Jurkat, Clone E6-1 (cell line): ENCODE measurements at regions not wholly inside any gene's neighbourhood (a gene's known extent, or its start where the extent isn't known, plus 50 kb on each side); places are given as distances from the start of the nearest gene placed in this dataset.
"Not testable (repeated sequence)": the region's sequence is repeated elsewhere in the genome, so short reads cannot be mapped to it uniquely, and the experiment has no call there.

Experiments used
- DNase-seq: peaks from one replicate; pipeline ENCODE4 v3.0.0-alpha.2; 2011; ENCODE audit warnings: low read depth, low spot score
- H3K4me3 ChIP-seq: 2 replicates; pipeline ENCODE4 v1.5.1; 2011; ENCODE audit warnings: mild to moderate bottlenecking, low read length, control low read depth, moderate library complexity

- DNase-seq, H3K4me3 ChIP-seq: not testable (repeated sequence)
These were observed 198.4 kb downstream of the LAT start for GRCh38 chr16:29182940-29183868.

- H3K4me3 ChIP-seq = no peak overlapping the region
- no peak for DNase-seq
These were observed 197.6 kb downstream of the LAT start for GRCh38 chr16:29182501-29182900.

DNA sequence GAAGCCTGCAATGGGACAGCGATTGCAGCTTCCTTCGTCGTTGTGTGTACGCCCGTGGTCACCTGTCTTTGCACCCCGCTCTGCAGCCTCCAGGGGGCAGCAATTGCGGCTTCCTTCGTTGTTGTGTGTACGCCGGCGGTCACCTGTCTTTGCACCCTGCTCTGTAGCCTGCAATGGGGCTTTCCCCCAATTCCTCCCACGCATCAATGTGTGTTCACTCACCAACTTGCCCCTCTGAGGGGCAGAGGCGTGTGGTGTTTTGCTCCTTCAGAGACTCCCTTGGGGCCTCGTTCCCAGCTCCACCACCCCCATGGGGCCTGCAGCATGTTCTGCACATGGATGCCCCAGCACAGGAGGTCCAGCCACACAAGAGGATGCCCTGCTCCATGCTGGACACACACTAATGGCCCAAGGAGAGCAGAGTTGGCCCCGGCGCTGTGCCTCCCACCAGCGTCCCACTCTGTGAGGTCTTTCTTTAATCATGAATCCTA lies 197.1 kb downstream of the LAT start:
- not testable (repeated sequence) for H3K4me3 ChIP-seq, DNase-seq

DNA sequence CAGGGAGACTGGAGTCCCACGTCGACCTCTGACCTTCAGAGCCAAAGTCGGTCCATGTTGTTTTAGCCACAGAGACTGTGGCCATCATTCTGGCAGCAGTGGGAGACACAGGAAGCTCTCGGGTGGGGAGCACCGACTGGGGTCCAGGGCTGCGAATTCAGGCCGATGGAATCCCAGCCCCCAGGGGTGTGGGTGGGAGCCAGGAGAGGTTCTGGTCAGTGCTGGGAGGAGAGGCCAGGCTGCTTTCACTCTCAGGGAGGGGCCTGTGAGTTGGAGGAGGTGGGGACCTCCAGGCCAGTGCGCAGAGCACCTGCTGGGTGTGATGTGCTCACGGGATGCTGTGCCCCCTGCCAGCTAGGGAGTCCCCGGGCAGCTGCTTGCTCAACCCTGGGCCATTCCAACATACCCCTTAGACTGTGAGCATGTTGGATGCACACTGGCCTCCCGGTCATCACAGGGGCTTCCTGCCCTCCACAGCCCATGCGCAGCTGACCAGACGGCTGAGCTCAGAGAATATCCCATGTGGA lies 196.5 kb downstream of the LAT start:
- H3K4me3 ChIP-seq, DNase-seq: not testable (repeated sequence)

GRCh38 chr16:29180206-29180600 lies 195.4 kb downstream of the LAT start:
- DNase-seq, H3K4me3 ChIP-seq: not testable (repeated sequence)

GRCh38 chr16:29179401-29180205 lies 194.8 kb downstream of the LAT start:
- not testable (repeated sequence) for DNase-seq, H3K4me3 ChIP-seq

DNA sequence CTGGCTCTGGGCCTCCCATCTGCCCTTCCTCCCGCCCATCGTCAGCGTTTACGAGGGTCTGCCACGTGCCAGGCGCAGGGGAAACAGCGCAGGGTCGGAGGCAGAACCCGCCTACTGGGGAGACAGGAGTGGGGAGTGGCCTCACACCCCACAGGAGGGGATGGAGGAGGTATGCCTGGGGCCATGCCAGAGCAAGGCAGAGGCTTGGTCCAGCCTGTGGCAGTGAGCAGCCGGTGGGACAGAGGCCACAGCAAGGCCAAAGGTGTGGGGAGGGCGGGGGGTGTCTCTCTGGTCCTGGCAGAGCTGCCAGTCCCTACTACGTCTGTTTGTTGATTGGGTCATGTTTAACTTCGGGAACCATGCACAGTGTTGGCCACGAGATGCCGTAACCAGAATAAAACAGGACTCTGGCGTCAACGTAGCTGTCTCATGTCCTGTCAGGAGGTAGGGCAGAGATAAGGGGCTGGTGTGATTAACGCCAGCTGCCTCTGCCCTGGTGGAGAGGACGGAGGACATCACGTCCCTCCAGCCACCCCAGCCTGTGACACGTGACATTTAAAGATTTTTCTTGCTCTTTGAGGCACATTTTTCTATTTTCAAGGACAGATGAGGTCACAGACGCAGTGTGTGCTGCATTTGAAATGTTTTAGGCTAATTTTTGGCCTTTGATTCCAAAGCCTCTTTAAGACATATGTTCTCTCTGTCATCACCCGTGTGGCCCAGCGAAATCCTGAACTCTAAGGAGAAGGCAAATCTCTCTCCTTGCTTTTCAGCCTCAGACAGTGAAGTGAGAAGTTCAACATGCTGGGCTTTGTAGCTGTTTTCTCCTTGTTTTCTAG lies 193.3 kb downstream of the LAT start:
- not testable (repeated sequence) for H3K4me3 ChIP-seq, DNase-seq

DNA sequence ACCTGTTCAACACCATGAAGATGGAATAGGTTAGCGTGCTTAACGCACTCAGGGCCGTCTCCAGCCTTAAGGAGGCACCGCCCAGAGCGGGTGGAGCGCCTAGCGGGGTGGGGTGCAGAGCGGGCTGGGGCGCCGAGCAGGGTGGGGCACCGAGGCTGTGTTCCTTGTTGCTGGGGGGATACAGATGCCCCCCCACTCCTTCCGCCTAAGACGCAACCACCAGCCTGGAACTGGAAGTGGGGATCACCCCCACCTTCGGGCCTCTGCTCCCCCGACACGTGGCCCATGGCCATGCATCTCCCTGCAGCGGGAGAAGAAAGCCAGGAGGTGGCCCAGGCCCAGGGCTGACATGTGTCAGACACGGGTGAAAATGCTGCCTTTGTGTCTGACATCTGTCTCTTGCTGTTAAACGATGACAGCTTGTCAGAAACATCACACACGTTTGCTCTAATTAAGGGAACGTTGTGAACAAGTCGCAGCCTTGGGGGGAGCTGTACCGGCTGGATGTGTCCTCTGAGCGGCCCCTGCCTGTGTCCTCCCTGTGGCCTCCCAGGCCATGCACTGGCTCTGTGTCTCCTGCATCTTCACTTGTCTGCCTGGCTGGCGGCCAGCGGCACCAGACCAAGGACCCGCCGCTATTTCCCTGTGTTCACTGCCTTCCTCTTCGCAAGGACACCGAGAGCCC lies 192.5 kb downstream of the LAT start:
- DNase-seq, H3K4me3 ChIP-seq: not testable (repeated sequence)

- not testable (repeated sequence) for DNase-seq, H3K4me3 ChIP-seq
These were observed 192.0 kb downstream of the LAT start for GRCh38 chr16:29176822-29177202.

DNA sequence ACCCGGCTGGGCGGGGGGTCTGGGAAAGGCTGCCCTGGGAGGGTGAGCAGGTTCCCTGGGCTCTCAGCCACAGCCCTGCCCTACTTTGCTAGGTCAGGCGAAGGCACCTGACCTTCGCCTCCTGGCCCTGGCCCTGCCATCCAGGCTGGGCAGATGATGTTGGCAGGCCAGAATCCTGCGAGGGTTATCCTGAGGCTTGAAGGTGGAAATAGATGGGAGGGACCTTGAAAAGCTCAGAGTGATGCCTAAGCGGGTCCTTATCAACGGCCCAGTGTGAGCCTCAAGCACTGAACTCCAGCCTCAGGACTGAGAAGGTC lies 191.3 kb downstream of the LAT start:
- not testable (repeated sequence) for H3K4me3 ChIP-seq, DNase-seq

GRCh38 chr16:29175411-29176153 lies 190.7 kb downstream of the LAT start:
- not testable (repeated sequence) for H3K4me3 ChIP-seq, DNase-seq

DNA sequence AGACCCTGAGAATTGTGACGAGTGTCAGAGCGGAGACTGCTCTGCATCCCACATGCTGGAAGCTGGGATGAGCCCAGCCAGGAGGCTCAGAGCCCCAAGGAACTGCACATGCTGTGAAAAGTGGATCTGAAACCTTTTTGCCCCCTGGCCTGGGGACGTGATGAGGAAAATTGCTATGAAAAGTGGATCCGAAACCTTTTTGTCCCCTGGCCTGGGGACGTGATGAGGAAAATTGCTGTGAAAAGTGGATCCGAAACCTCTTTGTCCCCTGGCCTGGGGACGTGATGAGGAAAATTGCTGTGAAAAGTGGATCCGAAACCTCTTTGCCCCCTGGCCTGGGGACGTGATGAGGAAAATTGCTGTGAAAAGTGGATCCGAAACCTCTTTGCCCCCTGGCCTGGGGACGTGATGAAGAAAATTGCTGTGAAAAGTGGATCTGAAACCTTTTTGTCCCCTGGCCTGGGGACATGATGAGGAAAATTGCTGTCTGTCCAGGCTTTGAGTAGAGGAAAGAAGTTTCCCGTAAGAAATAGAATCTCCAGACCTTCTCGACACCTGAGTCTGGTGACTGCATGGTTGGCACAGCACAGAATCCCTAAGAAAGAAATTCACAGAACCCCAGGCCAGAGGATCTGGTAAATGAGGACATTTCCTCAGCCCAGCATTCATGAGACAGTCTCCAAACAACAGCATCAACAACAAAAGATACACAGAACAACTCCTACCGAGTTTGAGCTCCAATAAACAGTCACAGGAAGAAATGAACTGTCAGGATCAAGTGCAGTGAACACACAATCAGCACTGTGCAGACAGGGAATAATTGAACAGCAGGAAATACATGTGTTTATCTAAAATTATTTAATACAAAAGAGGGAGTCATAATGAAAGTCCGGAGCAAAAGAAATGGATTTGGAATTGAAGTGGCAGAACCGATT lies 188.8 kb downstream of the LAT start:
- DNase-seq, H3K4me3 ChIP-seq: not testable (repeated sequence)

GRCh38 chr16:29172098-29172724 lies 187.4 kb downstream of the LAT start:
- H3K4me3 ChIP-seq, DNase-seq: not testable (repeated sequence)

- DNase-seq, H3K4me3 ChIP-seq: not testable (repeated sequence)
These were observed 186.4 kb downstream of the LAT start for GRCh38 chr16:29171296-29171695.

- H3K4me3 ChIP-seq, DNase-seq: not testable (repeated sequence)
These were observed 185.7 kb downstream of the LAT start for GRCh38 chr16:29170393-29171119.
